Tibial nerve (tissue), 3 donors: ENCODE measurements at regions not wholly inside any gene's neighbourhood (a gene's known extent, or its start where the extent isn't known, plus 50 kb on each side); places are given as distances from the start of the nearest gene placed in this dataset.

ENCODE experiments used
- POLR2A ChIP-seq, 2 donors: fragments of 450-650 bp; IDR thresholded peaks; one replicate each; pipeline ENCODE4 v1.6.1; 2017; ENCODE audit warnings: antibody characterized with exemption in 2 of 2, mild to moderate bottlenecking in 2 of 2, moderate library complexity in 2 of 2
- TF ChIP-seq, protein P1 (sequence below), 5 experiments: fragments of 200-600 bp in 3 of 5; fragments of 450-650 bp in 2 of 5; sonication (generic) in 3 of 5; IDR thresholded peaks; one replicate each; pipeline ENCODE4 v1.5.1; 2016 to 2019; ENCODE audit warnings: antibody characterized with exemption in 5 of 5, mild to moderate bottlenecking in 3 of 5, moderate library complexity in 2 of 5

DNA sequence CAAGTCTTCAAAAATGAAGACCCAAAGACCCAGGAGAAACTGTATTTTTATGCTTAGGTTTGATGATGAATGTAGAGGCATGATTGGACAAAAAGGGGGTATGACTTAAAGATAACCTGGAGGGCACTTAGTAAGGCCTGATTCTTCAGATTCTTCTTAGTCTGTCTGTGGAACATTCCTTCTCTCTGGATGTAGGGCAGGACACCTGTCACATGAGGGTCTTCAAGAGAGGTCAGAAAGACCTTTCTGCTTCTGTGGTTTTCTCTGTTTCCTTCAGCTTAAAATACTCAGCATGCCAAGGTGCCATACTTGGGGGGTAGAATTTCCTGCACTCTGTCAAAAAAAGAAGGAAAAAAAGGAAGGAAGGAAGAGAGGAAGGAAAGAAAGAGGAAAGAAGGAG, 78.1 kb downstream of the BLID start:
- no peak for TF ChIP-seq POLR2A (IDR thresholded peaks at IDR 0.05)
- TF ChIP-seq, protein P1, sequence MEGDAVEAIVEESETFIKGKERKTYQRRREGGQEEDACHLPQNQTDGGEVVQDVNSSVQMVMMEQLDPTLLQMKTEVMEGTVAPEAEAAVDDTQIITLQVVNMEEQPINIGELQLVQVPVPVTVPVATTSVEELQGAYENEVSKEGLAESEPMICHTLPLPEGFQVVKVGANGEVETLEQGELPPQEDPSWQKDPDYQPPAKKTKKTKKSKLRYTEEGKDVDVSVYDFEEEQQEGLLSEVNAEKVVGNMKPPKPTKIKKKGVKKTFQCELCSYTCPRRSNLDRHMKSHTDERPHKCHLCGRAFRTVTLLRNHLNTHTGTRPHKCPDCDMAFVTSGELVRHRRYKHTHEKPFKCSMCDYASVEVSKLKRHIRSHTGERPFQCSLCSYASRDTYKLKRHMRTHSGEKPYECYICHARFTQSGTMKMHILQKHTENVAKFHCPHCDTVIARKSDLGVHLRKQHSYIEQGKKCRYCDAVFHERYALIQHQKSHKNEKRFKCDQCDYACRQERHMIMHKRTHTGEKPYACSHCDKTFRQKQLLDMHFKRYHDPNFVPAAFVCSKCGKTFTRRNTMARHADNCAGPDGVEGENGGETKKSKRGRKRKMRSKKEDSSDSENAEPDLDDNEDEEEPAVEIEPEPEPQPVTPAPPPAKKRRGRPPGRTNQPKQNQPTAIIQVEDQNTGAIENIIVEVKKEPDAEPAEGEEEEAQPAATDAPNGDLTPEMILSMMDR (IDR thresholded peaks at IDR 0.05), result no peak
